GM12878 (cell line): ENCODE measurements at regions not wholly inside any gene's neighbourhood (a gene's known extent, or its start where the extent isn't known, plus 50 kb on each side); places are given as distances from the start of the nearest gene placed in this dataset.

ENCODE experiments used
- ATAC-seq: fragments of 200-7000 bp; cut with Tn5 transposase; 3 replicates; pipeline ENCODE4 v1.9.1; 2020; ENCODE audit warnings: mild to moderate bottlenecking, moderate library complexity
- BruUV-seq: library from RNA; stranded (reverse); fragments of 400-500 nt; replicated peaks from 2 replicates; lab custom pipeline; 2021; lab: Mats Ljungman, UMichigan
- CTCF ChIA-PET: fragments of 300-600 bp; sonication (Branson Sonifier 250); formaldehyde crosslinking; extraction: SDS; loops from one replicate; lab custom pipeline; 2021; ENCODE audit warnings: inconsistent platforms; lab: Yijun Ruan, JAX
- POLR2A ChIA-PET: fragments of 350-600 bp; formaldehyde crosslinking; extraction: SDS; loops from one replicate; lab custom pipeline; 2021; ENCODE audit warnings: inconsistent platforms; lab: Charles Lee
- RAD21 ChIA-PET: fragments of 300-600 bp; sonication (Branson Sonifier 250); formaldehyde crosslinking; loops from one replicate; lab custom pipeline; 2023; ENCODE audit warnings: antibody characterized with exemption; ENCODE audit not compliant: unreplicated experiment; lab: Charles Lee
- SMC1A ChIA-PET: fragments of 300-600 bp; sonication (Branson Sonifier 250); formaldehyde crosslinking; loops from one replicate; lab custom pipeline; 2023; ENCODE audit not compliant: unreplicated experiment, uncharacterized antibody; lab: Charles Lee
- DNase-seq: peaks from one replicate; pipeline ENCODE4 v3.0.0-alpha.2; 2011; ENCODE audit warnings: low read depth, low spot score
- FAIRE-seq: peaks from 3 replicates; lab custom pipeline; 2011; peaks lifted over from hg19 to GRCh38; lab: Jason Lieb, UNC
- H2AFZ ChIP-seq: 2 replicates; pipeline ENCODE4 v1.6.0; 2011; ENCODE audit warnings: low read depth, low read length, control low read depth; ENCODE audit not compliant: control insufficient read depth
- H3K27ac ChIP-seq: 2 replicates; pipeline ENCODE4 v1.5.1; 2011; ENCODE audit warnings: control low read depth; ENCODE audit not compliant: control insufficient read depth, insufficient read depth
- H3K27me3 ChIP-seq, 2 experiments: replicated peaks in 1 of 2; 2 replicates each; pipeline versions ENCODE4 v1.6.0 to v1.6.1; 2011; ENCODE audit warnings: low read length in 1 of 2; ENCODE audit not compliant: control insufficient read depth in 2 of 2, insufficient read depth in 2 of 2
- H3K36me3 ChIP-seq, 2 experiments: 2 replicates each; pipeline ENCODE4 v1.5.1; 2011; ENCODE audit warnings: low read length in 1 of 2; ENCODE audit not compliant: control insufficient read depth in 2 of 2, insufficient read depth in 2 of 2
- H3K4me1 ChIP-seq: 2 replicates; pipeline ENCODE4 v1.6.1; 2011; ENCODE audit warnings: mild to moderate bottlenecking, low read length, moderate library complexity, mixed read lengths; ENCODE audit not compliant: control insufficient read depth, insufficient read depth
- H3K4me2 ChIP-seq: 2 replicates; pipeline ENCODE4 v1.6.0; 2011; ENCODE audit warnings: control low read depth; ENCODE audit not compliant: control insufficient read depth, insufficient read depth
- H3K4me3 ChIP-seq: fragments of 200-600 bp; sonication (generic); 2 replicates; pipeline ENCODE4 v1.5.1; 2016
- H3K79me2 ChIP-seq: 2 replicates; pipeline ENCODE4 v1.6.0; 2011; ENCODE audit warnings: low read length; ENCODE audit not compliant: control insufficient read depth, insufficient read depth
- H3K9ac ChIP-seq: 2 replicates; pipeline ENCODE4 v1.8.0; 2011; ENCODE audit warnings: low read length, control low read depth, mixed read lengths; ENCODE audit not compliant: control insufficient read depth, insufficient read depth
- H3K9me3 ChIP-seq: replicated peaks from 3 replicates; pipeline ENCODE4 v1.5.1; 2011; ENCODE audit warnings: mild to moderate bottlenecking, low read length; ENCODE audit not compliant: control insufficient read depth, insufficient read depth
- H4K20me1 ChIP-seq: 2 replicates; pipeline ENCODE4 v1.6.0; 2011; ENCODE audit not compliant: control insufficient read depth, insufficient read depth
- E2F8 ChIP-seq: fragments of 450-650 bp; IDR thresholded peaks from 2 replicates; pipeline ENCODE4 v1.6.1; 2018; ENCODE audit warnings: mild to moderate bottlenecking, low read depth, moderate library complexity; ENCODE audit not compliant: partially characterized antibody
- EED ChIP-seq: sonication (generic); IDR thresholded peaks from 2 replicates; pipeline ENCODE4 v1.6.1; 2016; ENCODE audit warnings: antibody characterized with exemption, low read depth
- EZH2 ChIP-seq: IDR thresholded peaks from 2 replicates; pipeline ENCODE4 v1.6.1; 2012; ENCODE audit warnings: low read depth, mild to moderate bottlenecking, control low read depth, inconsistent platforms, low read length, borderline replicate concordance; ENCODE audit not compliant: control insufficient read depth
- IKZF2 ChIP-seq, 2 experiments: fragments of 450-650 bp; IDR thresholded peaks; 2 replicates each; pipeline ENCODE4 v1.6.1; 2017; ENCODE audit warnings: mild to moderate bottlenecking in 2 of 2, moderate library complexity in 2 of 2
- JUND ChIP-seq: IDR thresholded peaks from 2 replicates; pipeline ENCODE4 v1.6.1; 2012; ENCODE audit warnings: low read depth, mild to moderate bottlenecking, low read length, improper control_type of control experiment, moderate library complexity
- KAT2A ChIP-seq: conservative IDR thresholded peaks from 2 replicates; pipeline ENCODE4 v1.6.1; 2011; ENCODE audit warnings: low read depth, low read length; ENCODE audit not compliant: control insufficient read depth
- POLR2AphosphoS5 ChIP-seq: IDR thresholded peaks from 2 replicates; pipeline ENCODE4 v1.6.1; 2011; ENCODE audit warnings: mild to moderate bottlenecking, low read length, inconsistent platforms
- REST ChIP-seq: IDR thresholded peaks from 2 replicates; pipeline ENCODE4 v1.6.1; 2012; ENCODE audit warnings: mild to moderate bottlenecking, low read depth, low read length
- TAF1 ChIP-seq: IDR thresholded peaks from 2 replicates; pipeline ENCODE4 v1.6.1; 2011; ENCODE audit warnings: mild to moderate bottlenecking, low read depth, low read length, borderline replicate concordance
- ZSCAN29 ChIP-seq: fragments of 450-650 bp; IDR thresholded peaks from 2 replicates; pipeline ENCODE4 v1.6.1; 2017; ENCODE audit warnings: mild to moderate bottlenecking, moderate library complexity
- in situ Hi-C: fragments of 300-500 bp; cut with MboI; formaldehyde crosslinking; loops from 9 replicates; pipeline ENCODE4 v1.14.3; 2018; ENCODE audit warnings: mixed read lengths
- intact Hi-C: fragments of 100-400 bp; cut with micrococcal nuclease; formaldehyde crosslinking; loops from one replicate; pipeline ENCODE4 v1.14.2; 2022; ENCODE audit not compliant: unreplicated experiment
- TF ChIP-seq, protein P1 (sequence below): fragments of 450-650 bp; IDR thresholded peaks from 2 replicates; pipeline ENCODE4 v1.6.1; 2017; ENCODE audit warnings: borderline replicate concordance
- TF ChIP-seq, protein P2 (sequence below): IDR thresholded peaks from 2 replicates; pipeline ENCODE4 v1.6.1; 2012; ENCODE audit warnings: low read depth, low read length, improper control_type of control experiment

GRCh38 chr5:145362266-145362665 is 472.9 kb downstream of the PRELID2 start (continued):
- TF ChIP-seq, protein P1, sequence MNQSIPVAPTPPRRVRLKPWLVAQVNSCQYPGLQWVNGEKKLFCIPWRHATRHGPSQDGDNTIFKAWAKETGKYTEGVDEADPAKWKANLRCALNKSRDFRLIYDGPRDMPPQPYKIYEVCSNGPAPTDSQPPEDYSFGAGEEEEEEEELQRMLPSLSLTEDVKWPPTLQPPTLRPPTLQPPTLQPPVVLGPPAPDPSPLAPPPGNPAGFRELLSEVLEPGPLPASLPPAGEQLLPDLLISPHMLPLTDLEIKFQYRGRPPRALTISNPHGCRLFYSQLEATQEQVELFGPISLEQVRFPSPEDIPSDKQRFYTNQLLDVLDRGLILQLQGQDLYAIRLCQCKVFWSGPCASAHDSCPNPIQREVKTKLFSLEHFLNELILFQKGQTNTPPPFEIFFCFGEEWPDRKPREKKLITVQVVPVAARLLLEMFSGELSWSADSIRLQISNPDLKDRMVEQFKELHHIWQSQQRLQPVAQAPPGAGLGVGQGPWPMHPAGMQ, result no peak
- TF ChIP-seq TAF1 (no peak), POLR2AphosphoS5 (no peak), IKZF2 (IDR thresholded peaks at IDR 0.05) (no peak), EZH2 (no peak), KAT2A (no peak), REST (no peak)
- TF ChIP-seq, protein P2, sequence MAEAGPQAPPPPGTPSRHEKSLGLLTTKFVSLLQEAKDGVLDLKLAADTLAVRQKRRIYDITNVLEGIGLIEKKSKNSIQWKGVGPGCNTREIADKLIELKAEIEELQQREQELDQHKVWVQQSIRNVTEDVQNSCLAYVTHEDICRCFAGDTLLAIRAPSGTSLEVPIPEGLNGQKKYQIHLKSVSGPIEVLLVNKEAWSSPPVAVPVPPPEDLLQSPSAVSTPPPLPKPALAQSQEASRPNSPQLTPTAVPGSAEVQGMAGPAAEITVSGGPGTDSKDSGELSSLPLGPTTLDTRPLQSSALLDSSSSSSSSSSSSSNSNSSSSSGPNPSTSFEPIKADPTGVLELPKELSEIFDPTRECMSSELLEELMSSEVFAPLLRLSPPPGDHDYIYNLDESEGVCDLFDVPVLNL, result no peak

GRCh38 chr5:145360936-145361335 is 474.2 kb downstream of the PRELID2 start:
- H3K4me2 ChIP-seq, result no peak overlapping the region
- FAIRE-seq, result no peak
- no peaks in the 10 kb centered on the region for H3K36me3 ChIP-seq
- H3K79me2 ChIP-seq, result no peaks in the 10 kb centered on the region
- no peaks in the 10 kb centered on the region for H4K20me1 ChIP-seq
- H3K9ac ChIP-seq, result no peak overlapping the region
- no peak for ATAC-seq
- CTCF ChIA-PET, result no interaction called here
- POLR2A ChIA-PET, result no interaction called here
- in situ Hi-C loops, result no loop called here
- DNase-seq, result no peak
- no peaks in the 10 kb centered on the region for H3K9me3 ChIP-seq
- no peak overlapping the region for H3K4me3 ChIP-seq
- RAD21 ChIA-PET, result no interaction called here
- no peak overlapping the region for H2AFZ ChIP-seq
- SMC1A ChIA-PET, result no interaction called here
- no TSS peak for BruUV-seq
- no peak overlapping the region for H3K27ac ChIP-seq
- intact Hi-C loops, result no loop called here
- H3K27me3 ChIP-seq, result no peaks in the 10 kb centered on the region; a peak in 1 of 4 replicates
- H3K4me1 ChIP-seq, result no peaks in the 10 kb centered on the region
- TF ChIP-seq ZSCAN29, result no peak
- TF ChIP-seq JUND, result no peak
- no peak for TF ChIP-seq E2F8
- no peak for TF ChIP-seq EED
